CD4-positive, alpha-beta T cell (primary cell): ENCODE measurements at regions not wholly inside any gene's neighbourhood (a gene's known extent, or its start where the extent isn't known, plus 50 kb on each side); places are given as distances from the start of the nearest gene placed in this dataset.

ENCODE experiments used
- ATAC-seq: fragments of 200-7000 bp; cut with Tn5 transposase; one replicate; pipeline ENCODE4 v1.10.0; 2022; ENCODE audit warnings: mild to moderate bottlenecking; ENCODE audit not compliant: poor library complexity
- CTCF ChIA-PET: fragments of 350-600 bp; sonication (Branson Sonifier 250); formaldehyde crosslinking; loops from one replicate; lab custom pipeline; 2021; ENCODE audit warnings: antibody characterized with exemption, inconsistent platforms; lab: Charles Lee
- POLR2A ChIA-PET: fragments of 350-600 bp; sonication (Branson Sonifier 250); formaldehyde crosslinking; loops from one replicate; lab custom pipeline; 2021; ENCODE audit warnings: antibody characterized with exemption, inconsistent platforms; lab: Charles Lee
- DNase-seq, 14 experiments: peaks; one replicate each; pipeline ENCODE4 v3.0.0-alpha.2; 2013 to 2020; ENCODE audit warnings: mixed read lengths in 2 of 14
- H3K27ac ChIP-seq, 2 donors: one replicate each; pipeline versions ENCODE4 v1.5.1 to v1.7.0; 2013; ENCODE audit warnings: low read length in 2 of 2, low read depth in 1 of 2, mild to moderate bottlenecking in 1 of 2
- H3K27me3 ChIP-seq, 2 experiments: 1 replicate in 1 of 2; 2 replicates in 1 of 2; pipeline versions ENCODE4 v1.6.1 to v1.7.0; 2013; ENCODE audit warnings: low read length in 2 of 2, control low read depth in 1 of 2, mild to moderate bottlenecking in 1 of 2, moderate library complexity in 1 of 2; ENCODE audit not compliant: insufficient read depth in 2 of 2, control insufficient read depth in 1 of 2
- H3K36me3 ChIP-seq: one replicate; pipeline ENCODE4 v1.6.1; 2013; ENCODE audit warnings: low read length, control low read depth; ENCODE audit not compliant: insufficient read depth
- H3K4me1 ChIP-seq: one replicate; pipeline ENCODE4 v1.6.1; 2013; ENCODE audit warnings: low read length, control low read depth; ENCODE audit not compliant: insufficient read depth
- H3K4me3 ChIP-seq: one replicate; pipeline ENCODE4 v1.5.1; 2013; ENCODE audit warnings: mild to moderate bottlenecking, low read length, moderate library complexity
- H3K9me3 ChIP-seq, 2 experiments: 1 replicate in 1 of 2; 2 replicates in 1 of 2; pipeline versions ENCODE4 v1.6.1 to v1.7.0; 2013; ENCODE audit warnings: low read length in 2 of 2, mild to moderate bottlenecking in 2 of 2, control low read depth in 1 of 2, moderate library complexity in 1 of 2; ENCODE audit not compliant: control insufficient read depth in 1 of 2, insufficient read depth in 1 of 2
- H3K27ac Mint-ChIP-seq: one replicate; pipeline ENCODE4 v1.8.0; 2020; ENCODE audit warnings: mixed read lengths
- H3K27me3 Mint-ChIP-seq: one replicate; pipeline ENCODE4 v1.8.0; 2021; ENCODE audit warnings: mixed read lengths
- H3K36me3 Mint-ChIP-seq: one replicate; pipeline ENCODE4 v1.8.0; 2021; ENCODE audit warnings: low read depth, mixed read lengths
- H3K4me1 Mint-ChIP-seq: one replicate; pipeline ENCODE4 v1.8.0; 2021; ENCODE audit warnings: low read depth, mixed read lengths
- H3K4me3 Mint-ChIP-seq: one replicate; pipeline ENCODE4 v1.8.0; 2020; ENCODE audit warnings: mild to moderate bottlenecking, mixed read lengths
- H3K9me3 Mint-ChIP-seq: one replicate; pipeline ENCODE4 v1.8.0; 2020; ENCODE audit warnings: mixed read lengths
- CTCF ChIP-seq: fragments of 200-600 bp; IDR thresholded peaks from one replicate; pipeline ENCODE4 v1.8.0; 2022; ENCODE audit warnings: antibody characterized with exemption, mild to moderate bottlenecking
- intact Hi-C, 2 experiments: fragments of 100-400 bp; cut with DNase I in 1 of 2; cut with micrococcal nuclease in 1 of 2; formaldehyde crosslinking; loops; one replicate each; pipeline versions ENCODE4 v1.15.1 to v1.9.0; 2023 to 2025; cut with DNase I, micrococcal nuclease

GRCh38 chrX:78822157-78822690, 74.7 kb downstream of the LPAR4 start:
- ChIA-PET CTCF (no interaction called here), POLR2A (no interaction called here)
- no peak overlapping the region for H3K4me3 ChIP-seq
- no peak overlapping the region for H3K27ac Mint-ChIP-seq
- H3K27me3 ChIP-seq: no peaks in the 10 kb centered on the region
- H3K4me1 ChIP-seq: no peaks in the 10 kb centered on the region
- intact Hi-C loops: no loop called here
- no peaks in the 10 kb centered on the region for H3K27me3 Mint-ChIP-seq
- H3K36me3 ChIP-seq: no peaks in the 10 kb centered on the region
- no peak overlapping the region for H3K4me3 Mint-ChIP-seq
- no peak overlapping the region for H3K27ac ChIP-seq
- no peak for TF ChIP-seq CTCF
- no peaks in the 10 kb centered on the region for H3K9me3 Mint-ChIP-seq
- ATAC-seq (no peak), DNase-seq (no peak)
- no peaks in the 10 kb centered on the region for H3K36me3 Mint-ChIP-seq
- H3K9me3 ChIP-seq: no peaks in the 10 kb centered on the region
- no peaks in the 10 kb centered on the region for H3K4me1 Mint-ChIP-seq

GRCh38 chrX:78831523-78831922, 84.0 kb downstream of the LPAR4 start:
- intact Hi-C loops: no loop called here
- Histone ChIP-seq H3K4me1 (no peaks in the 10 kb centered on the region), H3K4me3 (no peak overlapping the region), H3K27ac (no peak overlapping the region), H3K27me3 (no peaks in the 10 kb centered on the region), H3K9me3 (no peaks in the 10 kb centered on the region), H3K36me3 (no peaks in the 10 kb centered on the region)
- Mint-ChIP-seq H3K9me3 (no peaks in the 10 kb centered on the region), H3K27me3 (no peaks in the 10 kb centered on the region), H3K4me3 (no peak overlapping the region), H3K36me3 (no peaks in the 10 kb centered on the region), H3K27ac (no peak overlapping the region), H3K4me1 (no peaks in the 10 kb centered on the region)
- POLR2A ChIA-PET: no interaction called here
- no peak for TF ChIP-seq CTCF
- ATAC-seq: no peak
- CTCF ChIA-PET: no interaction called here
- DNase-seq: no peak

- Mint-ChIP-seq H3K36me3 (no peaks in the 10 kb centered on the region), H3K4me3 (no peak overlapping the region), H3K27me3 (no peaks in the 10 kb centered on the region), H3K9me3 (no peaks in the 10 kb centered on the region), H3K4me1 (no peaks in the 10 kb centered on the region), H3K27ac (no peak overlapping the region)
- Histone ChIP-seq H3K4me3 (no peak overlapping the region), H3K27ac (no peak overlapping the region), H3K27me3 (no peaks in the 10 kb centered on the region), H3K4me1 (no peaks in the 10 kb centered on the region), H3K9me3 (no peaks in the 10 kb centered on the region), H3K36me3 (no peaks in the 10 kb centered on the region)
- no peak for DNase-seq
- TF ChIP-seq CTCF: no peak
- intact Hi-C loops: no loop called here
- no peak for ATAC-seq
- POLR2A ChIA-PET: no interaction called here
- CTCF ChIA-PET: no interaction called here
These were observed 91.2 kb downstream of the LPAR4 start for GRCh38 chrX:78838709-78839108.
